Head of caudate nucleus (tissue), 42 donors: ENCODE measurements at regions not wholly inside any gene's neighbourhood (a gene's known extent, or its start where the extent isn't known, plus 50 kb on each side); places are given as distances from the start of the nearest gene placed in this dataset.

Experiments used
- DNase-seq, 42 donors: peaks; one replicate each; pipeline versions ENCODE4 v3.0.0 to v3.0.0-alpha.2; 2020 to 2021; ENCODE audit warnings: mixed read lengths in 7 of 42
- intact Hi-C: fragments of 100-400 bp; cut with DNase I; formaldehyde crosslinking; loops from one replicate; pipeline ENCODE4 v1.15.0; 2022

DNA sequence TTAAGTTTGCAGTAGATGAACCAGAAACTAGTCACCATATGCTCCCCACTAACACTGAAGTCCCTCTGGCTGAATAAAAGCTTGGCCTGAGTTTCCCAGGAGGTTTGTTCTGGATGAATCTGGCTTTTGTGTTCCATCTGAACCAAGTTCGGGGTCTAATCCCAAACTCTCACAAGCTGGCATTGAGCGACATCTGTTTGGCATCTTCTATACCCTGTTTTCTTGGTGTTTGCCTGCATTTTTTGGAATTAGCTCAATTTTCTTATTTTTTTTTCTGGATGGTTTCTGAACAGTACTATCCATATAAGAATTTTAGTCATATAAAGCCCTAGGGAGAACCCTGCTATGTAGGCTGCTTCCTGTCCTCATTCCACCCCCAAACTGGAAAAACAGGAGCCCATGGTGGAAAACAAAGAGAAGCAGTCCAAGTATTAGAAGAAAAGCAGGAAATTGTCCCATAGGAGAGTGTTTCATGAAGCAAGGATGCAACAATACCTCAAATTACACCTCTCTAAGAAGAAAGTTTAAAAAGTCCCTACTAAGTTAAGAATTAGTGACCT is 737.1 kb downstream of the DHX35 start:
- no peak for DNase-seq
- intact Hi-C loops: no loop called here

DNA sequence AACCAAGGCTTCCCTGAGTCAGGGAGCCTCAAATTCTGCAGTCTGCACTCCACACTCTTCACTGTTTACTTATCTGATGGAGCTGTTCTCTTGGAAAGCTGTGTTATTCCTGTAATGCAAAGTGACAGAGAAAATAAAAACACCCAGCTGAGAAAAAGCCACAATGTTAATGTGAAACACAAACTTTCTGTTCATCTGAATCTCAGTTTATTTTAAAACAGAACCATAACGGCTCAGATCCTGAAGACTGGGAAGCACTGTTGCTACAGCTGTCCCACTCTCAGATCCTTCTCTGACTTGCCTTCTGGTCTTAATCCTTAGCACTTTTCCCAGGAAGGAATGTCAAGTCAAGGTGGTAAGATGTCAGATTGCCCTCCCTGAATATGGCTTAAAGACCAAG is 736.6 kb downstream of the DHX35 start:
- DNase-seq: no peak
- intact Hi-C loops: no loop called here

DNA sequence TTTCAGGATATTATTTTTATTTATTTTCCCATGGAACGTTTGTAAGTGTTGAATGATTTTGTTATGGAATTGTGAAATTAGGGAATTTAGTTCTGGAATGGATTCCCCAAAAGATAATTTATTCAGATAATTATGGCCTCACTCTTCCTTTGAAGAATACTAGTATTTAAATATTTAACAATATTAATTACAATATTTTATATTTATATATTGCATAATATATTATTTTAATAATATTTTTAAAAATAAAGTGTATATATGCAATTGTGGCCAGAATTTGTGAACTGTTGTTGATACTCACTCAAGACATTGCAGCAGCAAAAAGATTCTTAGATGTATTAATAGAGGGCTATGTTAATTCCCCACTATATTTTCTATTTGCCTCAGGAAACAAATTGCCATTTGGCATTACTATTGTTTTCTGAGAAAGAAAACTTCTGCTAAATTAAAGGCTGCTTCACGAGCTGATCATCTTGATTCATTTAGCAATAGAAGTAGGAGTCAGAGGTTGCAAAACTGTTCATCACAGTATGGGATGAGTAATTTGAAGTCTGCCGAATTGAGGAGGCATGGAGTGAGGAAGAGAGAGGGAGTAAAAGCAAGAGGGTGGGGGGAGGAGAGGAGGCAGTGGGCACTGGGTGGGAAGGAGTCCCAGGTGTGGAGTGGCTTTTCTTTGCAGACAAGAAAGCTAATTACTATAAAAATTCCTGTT is 729.2 kb downstream of the DHX35 start:
- intact Hi-C loops: no loop called here
- peak in 8 of 42 donors; percentile 6 to 40 (median 22) for DNase-seq

DNA sequence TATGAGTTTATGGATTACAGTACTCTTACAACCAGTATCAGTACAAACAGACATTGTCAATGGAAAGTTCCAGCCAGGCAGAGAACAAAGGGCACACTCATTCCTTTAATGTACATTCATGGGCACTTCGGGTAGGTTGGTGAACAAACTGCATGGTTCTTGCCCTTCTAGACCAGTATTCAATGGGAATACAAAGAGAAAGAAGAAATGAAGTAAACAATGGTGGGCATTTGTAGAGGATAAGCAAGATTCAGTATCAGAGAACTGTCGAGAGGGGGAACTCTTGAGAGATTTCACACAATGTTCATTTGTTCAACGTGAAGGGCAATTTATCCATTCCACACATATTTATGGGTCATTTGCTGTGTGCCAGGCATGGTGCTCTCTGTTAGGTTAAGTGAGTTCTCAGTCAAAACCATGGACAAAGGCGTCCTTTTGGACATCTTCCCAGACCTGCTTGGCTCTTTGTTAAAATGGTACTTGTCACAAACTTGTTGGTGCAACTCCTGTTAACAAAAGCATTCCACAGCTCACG is 714.8 kb downstream of the DHX35 start:
- intact Hi-C loops: no loop called here
- peak in 2 of 42 donors; percentile 8 to 10 for DNase-seq

DNA sequence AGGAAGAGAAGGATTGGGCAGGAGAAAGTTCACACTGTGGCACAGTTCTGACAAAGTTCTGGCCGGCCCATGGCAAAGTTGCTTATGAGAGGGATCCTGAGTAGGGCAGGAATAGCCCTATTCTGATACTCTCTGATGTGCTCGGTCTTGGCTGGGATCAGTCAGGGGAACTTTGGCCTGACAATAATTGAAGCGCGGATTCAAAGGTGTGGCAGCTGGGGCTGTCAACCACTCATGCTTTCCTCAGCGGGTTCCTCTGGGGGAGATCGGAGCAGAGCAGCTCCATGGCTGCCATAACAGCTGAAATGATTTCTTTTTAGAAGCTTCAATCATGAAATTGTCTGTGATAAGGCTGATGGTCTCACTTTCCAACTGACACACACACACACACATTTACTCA is 714.1 kb downstream of the DHX35 start:
- intact Hi-C loops: no loop called here
- no peak for DNase-seq

DNA sequence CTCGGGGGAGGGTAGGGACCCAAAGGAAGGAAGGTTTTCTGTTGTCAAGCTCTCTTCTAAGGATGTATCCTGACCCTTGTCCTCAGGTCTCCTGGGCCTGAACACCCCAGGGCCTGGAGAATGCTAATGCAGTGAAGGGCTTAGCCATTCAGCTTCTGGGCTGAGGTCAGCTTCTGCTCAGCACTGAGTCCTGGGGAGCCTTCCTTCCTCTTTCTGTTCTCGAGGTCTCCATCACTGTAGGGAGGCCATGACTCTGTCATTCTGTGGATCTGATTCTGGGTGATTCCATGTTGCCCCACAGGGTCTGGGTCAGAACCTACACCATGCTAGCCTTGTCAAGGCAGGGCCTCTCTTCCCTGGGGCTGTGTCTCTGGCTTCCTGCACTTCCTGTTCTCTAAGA is 712.7 kb downstream of the DHX35 start:
- intact Hi-C loops: no loop called here
- no peak for DNase-seq

DNA sequence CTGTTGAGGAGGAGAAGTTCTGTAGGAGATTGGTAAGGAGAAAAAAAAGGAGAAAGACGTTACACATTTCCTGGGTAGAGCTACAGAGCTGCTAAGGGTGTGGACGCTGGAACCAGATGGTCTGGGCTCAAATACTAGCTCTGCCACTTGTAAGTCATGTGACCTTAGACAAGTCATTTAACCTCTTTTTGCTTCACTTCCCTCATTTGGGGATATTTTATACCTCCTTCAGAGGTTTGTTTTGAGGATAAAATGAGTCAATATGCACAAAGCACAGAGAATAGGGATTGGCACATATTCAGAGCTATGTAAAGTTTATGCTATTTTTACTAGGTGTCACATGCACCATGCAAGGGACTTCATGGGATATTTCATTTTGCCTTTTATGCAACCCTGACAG is 708.8 kb downstream of the DHX35 start:
- no peak for DNase-seq
- intact Hi-C loops: no loop called here

DNA sequence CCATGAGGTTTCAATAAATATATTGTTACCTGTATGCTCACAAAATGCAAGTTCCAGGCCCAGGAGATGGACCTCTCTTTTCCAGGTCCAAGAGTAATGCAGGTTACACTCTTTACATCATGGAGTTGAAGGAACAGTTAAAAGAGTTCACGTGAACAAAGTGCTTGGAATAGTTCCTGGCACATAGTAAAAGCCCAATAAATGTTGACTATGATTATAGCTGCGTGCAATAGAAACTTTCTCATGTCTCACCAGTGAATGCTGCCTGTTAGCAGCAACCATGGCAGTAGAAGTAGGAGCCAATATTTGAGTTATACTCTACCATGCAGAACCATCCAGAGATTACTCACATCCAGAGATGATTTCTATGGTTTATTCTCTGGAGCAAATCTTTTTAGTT is 707.5 kb downstream of the DHX35 start:
- intact Hi-C loops: no loop called here
- no peak for DNase-seq

DNA sequence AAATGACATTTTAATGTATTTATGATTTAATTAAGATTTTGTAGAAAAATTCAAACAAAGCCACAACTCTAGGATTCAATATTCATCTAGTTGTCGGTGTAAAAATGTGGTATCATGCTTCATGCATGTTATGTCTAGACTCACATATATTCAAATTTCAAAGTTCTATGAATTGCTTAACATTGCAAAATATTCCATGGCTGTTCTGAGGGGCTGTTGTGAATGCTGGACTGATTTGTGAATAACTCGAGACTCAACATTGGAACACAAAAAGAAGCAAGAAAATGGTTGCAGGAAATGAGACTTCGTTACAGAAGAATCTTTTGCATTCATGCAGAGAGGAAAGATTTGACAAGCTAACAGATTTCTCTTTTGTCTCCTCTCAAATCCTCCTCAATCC is 705.9 kb downstream of the DHX35 start:
- DNase-seq: no peak
- intact Hi-C loops: no loop called here

DNA sequence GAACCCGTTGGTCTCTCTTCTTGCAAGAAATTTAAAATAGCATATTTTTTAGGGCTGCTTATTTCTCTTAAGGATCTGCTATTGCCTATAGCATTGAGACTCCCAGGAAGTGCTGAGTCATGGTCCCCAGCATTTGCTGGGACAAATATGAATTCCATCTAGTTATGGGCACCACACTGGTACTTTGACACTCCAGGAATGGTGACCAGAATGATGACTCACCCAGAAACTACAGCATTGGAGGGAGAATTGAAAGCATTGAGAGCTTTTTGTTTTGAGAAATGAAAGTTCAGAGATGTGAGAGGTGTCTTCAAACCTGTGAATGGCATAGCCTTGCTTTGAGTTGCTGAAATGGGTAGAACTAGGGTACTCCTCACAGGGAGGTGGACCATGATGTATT is 699.7 kb downstream of the DHX35 start:
- intact Hi-C loops: no loop called here
- DNase-seq: no peak

DNA sequence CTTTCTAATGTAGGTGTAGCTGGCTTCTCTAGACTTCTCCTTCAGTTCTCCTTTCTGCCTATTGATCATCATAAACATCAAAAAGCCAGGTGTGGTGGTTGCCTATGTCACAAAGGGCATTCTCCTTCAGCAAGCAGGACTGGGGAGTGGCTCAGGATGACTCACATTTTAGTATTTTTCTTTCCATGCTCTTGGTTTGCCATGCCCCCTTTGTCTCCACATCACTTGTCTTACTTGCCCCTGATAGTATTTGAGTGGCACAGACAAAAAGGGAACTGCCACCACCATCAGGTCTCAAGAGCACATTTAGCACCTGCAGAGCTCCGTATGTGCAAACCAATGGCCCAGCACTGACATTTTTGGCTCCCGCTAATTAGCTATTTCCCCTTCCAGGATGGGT is 698.8 kb downstream of the DHX35 start:
- intact Hi-C loops: no loop called here
- no peak for DNase-seq

DNA sequence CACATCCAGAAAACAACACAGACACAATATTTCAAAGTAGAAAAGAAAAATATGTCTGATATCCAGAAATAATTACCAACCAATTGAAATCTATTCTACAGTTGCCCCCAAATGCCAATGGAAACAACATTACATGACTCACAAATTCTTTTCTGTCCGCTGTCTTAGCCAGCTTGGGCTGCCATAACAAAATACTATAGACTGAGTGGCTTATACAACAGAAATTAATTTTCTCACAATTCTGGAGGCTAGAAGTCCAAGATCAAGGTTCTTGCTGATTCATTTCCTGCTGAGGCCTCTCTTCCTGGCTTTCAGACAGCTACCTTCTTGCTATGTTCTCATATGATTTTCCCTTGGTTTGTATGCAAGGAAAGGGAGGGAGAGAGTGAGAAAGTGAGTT is 698.1 kb downstream of the DHX35 start:
- intact Hi-C loops: no loop called here
- no peak for DNase-seq

DNA sequence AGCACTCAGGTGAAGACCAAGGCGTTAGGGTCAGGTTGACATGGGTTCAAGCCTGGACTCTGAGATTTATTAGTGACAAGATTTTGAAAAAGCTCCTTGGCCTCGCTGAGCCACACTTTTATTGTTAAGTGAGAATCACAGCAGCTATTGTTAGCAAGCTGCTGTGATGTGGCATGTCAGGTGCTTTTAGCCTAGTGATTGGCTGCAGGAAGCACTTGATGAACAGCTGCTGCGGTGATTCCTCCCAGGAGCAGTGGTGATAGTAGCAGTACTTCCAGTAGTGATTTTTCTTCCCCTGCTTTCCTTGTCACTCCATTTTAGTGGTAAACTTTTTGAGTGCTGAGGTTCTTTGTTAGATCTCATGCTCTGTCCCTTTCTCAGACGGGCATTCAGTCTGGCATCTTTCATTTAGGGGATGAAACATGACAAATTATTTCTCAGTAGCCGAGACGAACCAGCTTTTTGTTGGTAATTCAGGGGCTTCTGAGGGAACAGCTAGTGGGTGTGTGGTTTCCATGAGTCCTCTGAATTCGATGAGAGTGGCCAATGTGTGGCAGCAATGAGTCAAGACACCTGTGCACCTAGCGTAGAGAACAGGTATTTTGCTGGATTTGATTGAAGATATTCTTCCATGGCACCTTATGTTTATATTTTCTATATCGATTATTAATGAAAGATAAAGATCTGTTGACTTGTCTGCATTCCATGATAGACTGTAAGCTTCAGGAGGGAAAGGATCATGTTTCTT is 696.7 kb downstream of the DHX35 start:
- intact Hi-C loops: no loop called here
- DNase-seq: no peak

DNA sequence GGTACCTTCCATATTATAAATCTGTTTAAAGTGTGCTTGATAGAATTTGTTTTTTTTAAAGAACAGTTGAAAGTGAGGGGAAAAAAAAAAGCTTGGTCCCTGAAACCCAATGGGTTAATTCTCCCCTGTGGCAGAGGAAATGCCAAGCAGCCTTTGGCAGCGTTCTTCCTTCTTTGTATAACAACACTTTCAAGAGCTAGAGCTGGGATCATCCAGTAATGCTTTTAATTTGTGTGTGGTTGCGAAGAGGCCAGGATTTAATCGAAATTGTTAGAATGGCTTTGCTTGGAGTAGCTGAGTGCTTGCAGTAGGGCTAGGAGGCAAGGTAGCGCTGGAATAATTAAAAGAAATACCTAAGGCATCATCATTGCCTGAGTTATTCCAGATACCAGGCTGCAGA is 692.0 kb downstream of the DHX35 start:
- intact Hi-C loops: no loop called here
- DNase-seq: peak in 2 of 42 donors; percentile 3 to 7

DNA sequence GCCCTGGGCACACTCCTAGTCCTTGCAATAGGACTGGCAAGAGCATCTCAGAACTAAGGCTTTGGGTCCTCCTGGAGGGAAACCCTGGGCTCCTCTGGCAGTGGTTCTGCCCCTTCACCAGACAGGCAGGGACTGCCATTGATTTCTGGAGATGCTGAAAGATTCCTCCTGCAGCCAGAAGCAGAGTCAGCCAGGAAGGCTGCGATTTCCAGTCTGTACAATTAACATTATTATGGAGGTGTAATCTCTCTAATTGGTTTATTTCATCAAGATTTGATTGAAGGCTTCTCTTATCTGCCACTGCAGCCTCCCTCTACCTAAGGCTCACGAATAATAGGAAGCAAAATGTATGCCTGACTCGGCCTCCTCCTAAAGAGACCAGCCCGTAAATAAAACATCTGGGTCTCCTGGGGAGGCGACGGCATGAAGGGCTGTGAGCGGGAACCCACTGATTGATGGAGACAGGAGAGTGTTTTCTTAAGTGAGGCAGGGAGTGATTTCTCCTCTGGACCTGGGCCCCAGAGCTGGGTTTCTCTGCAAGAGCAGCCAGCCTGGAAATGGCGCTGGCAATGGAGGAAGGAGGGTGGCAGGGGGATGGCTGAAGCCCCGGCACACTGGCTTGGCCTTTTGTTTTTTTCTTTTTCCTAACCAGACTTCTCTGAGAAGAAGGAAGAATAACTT is 689.6 kb downstream of the DHX35 start:
- DNase-seq: no peak
- intact Hi-C loops: no loop called here

DNA sequence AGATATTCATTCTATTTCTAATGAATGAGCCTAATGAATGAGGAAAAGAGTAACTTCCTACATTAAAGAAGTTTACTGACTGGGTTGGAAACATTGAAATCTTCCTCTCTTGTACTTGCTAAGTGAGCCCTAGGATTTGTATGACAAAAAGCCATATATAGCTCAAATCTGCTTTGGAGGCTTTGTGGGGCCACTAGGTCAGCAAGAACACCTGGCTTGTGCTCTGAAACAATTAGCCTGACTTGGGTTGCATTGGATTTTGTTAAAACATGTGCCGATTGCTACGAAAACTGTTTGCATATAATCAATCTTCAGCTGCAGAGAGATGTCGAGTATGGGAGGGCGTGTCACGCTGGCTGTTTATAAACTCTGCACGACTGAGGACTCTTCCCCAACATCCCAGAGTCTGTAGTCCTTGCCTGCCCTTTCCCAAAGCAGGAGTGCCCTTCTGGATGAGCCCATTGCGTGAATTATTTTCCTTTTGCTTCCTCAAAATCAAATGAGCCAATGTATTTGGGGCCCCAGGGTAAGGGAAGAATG is 684.8 kb downstream of the DHX35 start:
- no peak for DNase-seq
- intact Hi-C loops: no loop called here

DNA sequence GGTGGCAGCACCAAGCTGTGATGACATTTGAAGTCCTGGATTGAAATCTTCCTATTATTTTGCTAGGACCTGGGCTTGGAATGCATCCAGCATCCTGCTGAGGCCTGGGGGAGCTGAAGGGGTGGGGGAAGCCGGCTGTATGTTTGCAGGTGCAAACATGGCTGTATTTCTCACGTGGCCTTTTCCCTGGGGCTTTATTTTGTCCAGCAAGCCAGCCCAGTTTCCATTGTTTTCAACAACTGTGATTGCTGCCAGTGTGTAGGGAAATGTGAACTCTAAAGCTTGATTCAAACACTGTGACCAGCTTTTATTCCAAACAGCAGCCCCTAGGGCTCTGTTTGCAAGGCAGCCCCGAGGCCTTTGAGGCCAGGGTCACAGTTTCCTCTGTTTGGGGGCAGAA is 683.0 kb downstream of the DHX35 start:
- intact Hi-C loops: no loop called here
- peak in 1 of 42 donors; percentile 18 for DNase-seq

DNA sequence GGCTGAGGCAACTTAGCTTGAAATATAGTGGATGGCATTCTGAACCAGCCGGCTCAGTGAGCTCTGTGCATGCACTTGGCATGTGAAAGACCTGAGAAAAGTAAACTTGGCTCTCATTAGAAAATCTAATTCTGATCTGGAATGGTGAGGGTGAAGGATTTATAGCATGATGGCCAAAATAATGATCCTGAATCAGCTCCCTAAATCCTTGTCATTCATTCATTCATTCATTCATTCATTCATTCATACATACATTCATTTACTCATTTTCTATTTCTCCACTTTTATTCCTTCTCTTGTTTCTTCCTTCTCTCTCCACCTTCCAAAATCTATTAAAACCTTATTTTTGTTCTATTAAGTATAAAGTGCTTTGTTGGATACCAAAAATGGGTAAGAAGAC is 681.1 kb downstream of the DHX35 start:
- peak in 1 of 42 donors; percentile 27 for DNase-seq
- intact Hi-C loops: no loop called here

DNA sequence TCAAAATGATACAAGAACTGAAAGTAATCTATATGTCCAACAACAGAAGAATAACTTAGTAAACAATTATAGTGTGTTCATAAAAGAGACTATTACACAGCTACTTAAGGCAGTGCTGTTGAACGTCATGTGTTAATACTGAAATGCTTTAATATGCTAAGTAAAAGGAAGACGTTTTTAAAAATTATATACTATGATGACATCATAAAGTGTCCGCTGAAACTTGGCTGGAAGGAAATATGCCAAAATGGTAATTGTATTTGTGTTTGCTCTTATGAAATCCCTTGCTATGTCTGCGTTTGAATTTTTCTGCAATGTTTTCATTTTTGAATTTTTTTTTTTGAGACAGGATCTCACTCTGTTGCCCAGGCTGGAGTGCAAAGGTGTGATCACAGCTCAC is 679.3 kb downstream of the DHX35 start:
- intact Hi-C loops: no loop called here
- no peak for DNase-seq

DNA sequence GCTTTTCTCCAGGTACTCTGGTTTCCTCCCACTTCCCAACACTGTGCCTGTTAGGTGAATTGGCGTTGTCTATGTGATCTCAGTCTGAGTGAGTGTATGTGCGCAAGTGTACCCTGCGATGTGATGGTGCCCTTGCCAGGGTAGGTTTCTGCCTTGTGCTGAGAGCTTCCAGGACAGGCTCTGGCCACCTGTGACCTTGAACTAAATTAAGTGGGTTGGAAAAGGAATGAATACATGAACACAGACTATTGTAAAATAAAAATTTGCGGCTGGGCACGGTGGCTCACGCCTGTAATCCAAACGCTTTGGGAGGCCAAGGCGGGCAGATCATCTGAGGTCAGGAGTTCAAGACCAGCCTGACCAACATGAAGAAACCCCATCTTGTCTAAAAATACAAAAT is 678.0 kb downstream of the DHX35 start:
- intact Hi-C loops: no loop called here
- DNase-seq: peak in 1 of 42 donors; percentile 27
